ENCODE measurements at regions not wholly inside any gene's neighbourhood (a gene's known extent, or its start where the extent isn't known, plus 50 kb on each side); places are given as distances from the start of the nearest gene placed in this dataset.

GRCh38 chr5:164341056-164341619 lies 835.7 kb downstream of the MAT2B start:
- TF ChIP-seq PATZ1 (CRISPR knock-in tag; IDR thresholded peaks at IDR 0.05; ENCODE audit: borderline replicate concordance) (no peak), CREB5 (CRISPR knock-in tag; IDR thresholded peaks at IDR 0.05; ENCODE audit: low read depth) (no peak), ZFP3 (CRISPR knock-in tag; IDR thresholded peaks at IDR 0.05) (no peak), BACH2 (CRISPR knock-in tag; IDR thresholded peaks at IDR 0.05; ENCODE audit: borderline replicate concordance) (no peak)

Data from SK-N-SH treated with all-trans-retinoic acid at 6 μM for 48 hours (cell line).